Tibial nerve (tissue), 4 donors: ENCODE measurements at regions not wholly inside any gene's neighbourhood (a gene's known extent, or its start where the extent isn't known, plus 50 kb on each side); places are given as distances from the start of the nearest gene placed in this dataset.

Source experiments
- DNase-seq, 2 donors: peaks; one replicate each; pipeline ENCODE4 v3.0.0-alpha.2; 2019; ENCODE audit warnings: low spot score in 2 of 2
- H3K27ac ChIP-seq, 4 donors: fragments of 200-600 bp; sonication (generic) in 3 of 4; one replicate each; pipeline ENCODE4 v1.5.1; 2017 to 2019; ENCODE audit warnings: mild to moderate bottlenecking in 1 of 4
- H3K27me3 ChIP-seq, 2 donors: fragments of 200-600 bp; sonication (generic) in 1 of 2; one replicate each; pipeline versions ENCODE4 v1.5.1 to v1.6.0; 2017 to 2019
- H3K36me3 ChIP-seq, 3 donors: fragments of 200-600 bp; sonication (generic); one replicate each; pipeline ENCODE4 v1.5.1; 2018 to 2019
- H3K4me1 ChIP-seq, 4 donors: fragments of 200-600 bp; sonication (generic) in 3 of 4; one replicate each; pipeline ENCODE4 v1.5.1; 2017 to 2019
- H3K4me3 ChIP-seq, 4 donors: fragments of 200-600 bp; sonication (generic) in 3 of 4; one replicate each; pipeline ENCODE4 v1.5.1; 2017 to 2019; ENCODE audit warnings: mild to moderate bottlenecking in 1 of 4, moderate library complexity in 1 of 4
- H3K9me3 ChIP-seq, 4 donors: fragments of 200-600 bp; sonication (generic) in 3 of 4; one replicate each; pipeline ENCODE4 v1.5.1; 2017 to 2019
- CTCF ChIP-seq, 5 experiments: fragments of 200-600 bp in 3 of 5; fragments of 450-650 bp in 2 of 5; sonication (generic) in 3 of 5; IDR thresholded peaks; one replicate each; pipeline ENCODE4 v1.5.1; 2016 to 2019; ENCODE audit warnings: antibody characterized with exemption in 5 of 5, mild to moderate bottlenecking in 3 of 5, moderate library complexity in 2 of 5
- EP300 ChIP-seq, 2 donors: sonication (generic); formaldehyde crosslinking; IDR thresholded peaks; one replicate each; pipeline ENCODE4 v1.6.1; 2017; ENCODE audit warnings: antibody characterized with exemption in 2 of 2, mild to moderate bottlenecking in 1 of 2
- POLR2A ChIP-seq, 2 donors: fragments of 450-650 bp; IDR thresholded peaks; one replicate each; pipeline ENCODE4 v1.6.1; 2017; ENCODE audit warnings: antibody characterized with exemption in 2 of 2, mild to moderate bottlenecking in 2 of 2, moderate library complexity in 2 of 2
- WGBS, 2 donors: methylation state at CpG; one replicate each; pipeline ENCODE4 v1.1.5; 2018; 5-methylcytosine and 5-hydroxymethylcytosine counted together

GRCh38 chr4:81607950-81608349 lies 136.2 kb upstream of the RASGEF1B start:
- Histone ChIP-seq H3K27ac (no peak overlapping the region), H3K36me3 (no peaks in the 10 kb centered on the region), H3K9me3 (no peaks in the 10 kb centered on the region), H3K27me3 (no peaks in the 10 kb centered on the region), H3K4me1 (peaks cover 0 to 15% (median 10%) of the 10 kb centered on the region in 4 donors), H3K4me3 (no peak overlapping the region)
- TF ChIP-seq POLR2A (IDR thresholded peaks at IDR 0.05) (no peak), CTCF (IDR thresholded peaks at IDR 0.05) (no peak), EP300 (IDR thresholded peaks at IDR 0.05) (peak in 1 of 2 donors; percentile 17)
- WGBS, 2 donors = 85 to 97% methylated on average over 3 of the region's 3 CpGs
- DNase-seq = no peak

- Histone ChIP-seq H3K4me3 (no peak overlapping the region), H3K27me3 (no peaks in the 10 kb centered on the region), H3K36me3 (no peaks in the 10 kb centered on the region), H3K9me3 (no peaks in the 10 kb centered on the region), H3K4me1 (peaks cover 0 to 15% (median 10%) of the 10 kb centered on the region in 4 donors), H3K27ac (peak overlapping the region in 1 of 4 donors; percentile 32)
- TF ChIP-seq POLR2A (IDR thresholded peaks at IDR 0.05) (no peak), CTCF (IDR thresholded peaks at IDR 0.05) (no peak), EP300 (IDR thresholded peaks at IDR 0.05) (peak in 1 of 2 donors; percentile 42)
- DNase-seq = no peak
- whole genome bisulfite sequencing, 2 donors = 28 to 43% methylated on average over 4 of the region's 4 CpGs
Observed at GRCh38 chr4:81606801-81607501, 135.2 kb upstream of the RASGEF1B start.

- H3K27ac ChIP-seq = no peak overlapping the region
- H3K27me3 ChIP-seq = no peaks in the 10 kb centered on the region
- no peaks in the 10 kb centered on the region for H3K36me3 ChIP-seq
- TF ChIP-seq EP300 (IDR thresholded peaks at IDR 0.05) = no peak
- TF ChIP-seq POLR2A (IDR thresholded peaks at IDR 0.05) = no peak
- TF ChIP-seq CTCF (IDR thresholded peaks at IDR 0.05) = no peak
- no peaks in the 10 kb centered on the region for H3K9me3 ChIP-seq
- H3K4me3 ChIP-seq = no peak overlapping the region
- no peak for DNase-seq
- H3K4me1 ChIP-seq = peaks cover 0 to 15% (median 10%) of the 10 kb centered on the region in 4 donors
- WGBS, 2 donors = 96 to 97% methylated on average over 2 of the region's 2 CpGs
Observed at GRCh38 chr4:81606166-81606565, 134.5 kb upstream of the RASGEF1B start.

GRCh38 chr4:81605271-81605670 lies 133.6 kb upstream of the RASGEF1B start:
- Histone ChIP-seq H3K36me3 (no peaks in the 10 kb centered on the region), H3K27ac (no peak overlapping the region), H3K27me3 (no peaks in the 10 kb centered on the region), H3K4me1 (peaks cover 0 to 18% (median 13%) of the 10 kb centered on the region in 4 donors), H3K4me3 (no peak overlapping the region), H3K9me3 (no peaks in the 10 kb centered on the region)
- no peak for DNase-seq
- TF ChIP-seq EP300 (IDR thresholded peaks at IDR 0.05) (no peak), CTCF (IDR thresholded peaks at IDR 0.05) (no peak), POLR2A (IDR thresholded peaks at IDR 0.05) (no peak)
- 80 to 83% methylated on average over 2 of the region's 2 CpGs for WGBS, 2 donors

GRCh38 chr4:81604683-81605218 lies 133.0 kb upstream of the RASGEF1B start:
- Histone ChIP-seq H3K27ac (no peak overlapping the region), H3K9me3 (no peaks in the 10 kb centered on the region), H3K4me1 (peaks cover 0 to 23% (median 15%) of the 10 kb centered on the region in 4 donors), H3K36me3 (no peaks in the 10 kb centered on the region), H3K27me3 (no peaks in the 10 kb centered on the region), H3K4me3 (no peak overlapping the region)
- no peak for DNase-seq
- no peak for TF ChIP-seq EP300 (IDR thresholded peaks at IDR 0.05)
- no peak for TF ChIP-seq POLR2A (IDR thresholded peaks at IDR 0.05)
- no peak for TF ChIP-seq CTCF (IDR thresholded peaks at IDR 0.05)
- WGBS, 2 donors = 73 to 74% methylated on average over 3 of the region's 3 CpGs
